A549 (cell line): ENCODE measurements at regions not wholly inside any gene's neighbourhood (a gene's known extent, or its start where the extent isn't known, plus 50 kb on each side); places are given as distances from the start of the nearest gene placed in this dataset.

ENCODE experiments used
- ATAC-seq, 2 experiments: fragments of 200-7000 bp in 1 of 2; fragments of >200 bp in 1 of 2; cut with Nextera tagmentation in 1 of 2; cut with Tn5 transposase in 1 of 2; 3 replicates each; pipeline versions ENCODE4 v1.8.0 to v1.9.1; 2018 to 2020; ENCODE audit warnings: mild to moderate bottlenecking in 1 of 2, moderate library complexity in 1 of 2
- CTCF ChIA-PET: fragments of 300-600 bp; sonication (Branson Sonifier 250); formaldehyde crosslinking; extraction: SDS; loops from one replicate; lab custom pipeline; 2021; ENCODE audit warnings: antibody characterized with exemption, inconsistent platforms; lab: Yijun Ruan, JAX
- POLR2A ChIA-PET: fragments of 350-600 bp; formaldehyde crosslinking; extraction: SDS; loops from one replicate; lab custom pipeline; 2021; ENCODE audit warnings: antibody characterized with exemption, inconsistent platforms; lab: Yijun Ruan, JAX
- DNase-seq, 2 experiments: peaks; one replicate each; pipeline versions ENCODE4 v3.0.0 to v3.0.0-alpha.2; 2011 to 2016; ENCODE audit warnings: low read depth in 1 of 2, low spot score in 1 of 2
- FAIRE-seq: peaks from 2 replicates; lab custom pipeline; 2011; peaks lifted over from hg19 to GRCh38; lab: Jason Lieb, UNC
- H3K27ac ChIP-seq, 2 experiments: fragments of >200 bp; sonication (Bioruptor Twin); formaldehyde crosslinking; 3 replicates each; pipeline ENCODE4 v1.5.1; 2016 to 2017
- H3K4me1 ChIP-seq: fragments of >200 bp; sonication (Bioruptor Twin); formaldehyde crosslinking; 3 replicates; pipeline ENCODE4 v1.6.1; 2016
- H3K4me2 ChIP-seq: fragments of >200 bp; sonication (Bioruptor Twin); formaldehyde crosslinking; 3 replicates; pipeline ENCODE4 v1.6.1; 2016
- H3K4me3 ChIP-seq: fragments of >200 bp; sonication (Bioruptor Twin); formaldehyde crosslinking; 3 replicates; pipeline ENCODE4 v1.5.1; 2016
- H3K9me3 ChIP-seq: fragments of >200 bp; sonication (Bioruptor Twin); formaldehyde crosslinking; 3 replicates; pipeline ENCODE4 v1.6.1; 2016
- CBX8 ChIP-seq: fragments of 200-600 bp; sonication (generic); IDR thresholded peaks from 2 replicates; pipeline ENCODE4 v1.6.1; 2016
- CHD4 ChIP-seq: fragments of 200-600 bp; sonication (generic); IDR thresholded peaks from 2 replicates; pipeline ENCODE4 v1.6.1; 2016; ENCODE audit warnings: antibody characterized with exemption, mild to moderate bottlenecking, borderline replicate concordance
- GATA3 ChIP-seq: IDR thresholded peaks from 2 replicates; pipeline ENCODE4 v1.6.1; 2012; ENCODE audit warnings: borderline replicate concordance
- HDAC2 ChIP-seq: fragments of 200-600 bp; sonication (generic); IDR thresholded peaks from 2 replicates; pipeline ENCODE4 v1.6.1; 2016
- HMGXB4 ChIP-seq: fragments of 250-450 bp; sonication (Bioruptor Pico); IDR thresholded peaks from 2 replicates; pipeline ENCODE4 v1.5.0; 2021; ENCODE audit warnings: mild to moderate bottlenecking, moderate library complexity, borderline replicate concordance
- HOXA7 ChIP-seq: fragments of 250-450 bp; sonication (Bioruptor Pico); IDR thresholded peaks from 2 replicates; pipeline ENCODE4 v1.5.0; 2020; ENCODE audit warnings: mild to moderate bottlenecking, moderate library complexity
- JUNB ChIP-seq: fragments of >200 bp; sonication (Bioruptor Twin); formaldehyde crosslinking; IDR thresholded peaks from 2 replicates; pipeline ENCODE4 v1.6.1; 2016
- NPAS2 ChIP-seq: fragments of 250-450 bp; sonication (Bioruptor Pico); IDR thresholded peaks from 2 replicates; pipeline ENCODE4 v1.8.0; 2022; ENCODE audit warnings: mild to moderate bottlenecking, moderate library complexity, borderline replicate concordance
- PBX3 ChIP-seq: IDR thresholded peaks from 2 replicates; pipeline ENCODE4 v1.6.1; 2012
- PHF8 ChIP-seq: fragments of 200-600 bp; sonication (generic); IDR thresholded peaks from 2 replicates; pipeline ENCODE4 v1.6.1; 2016; ENCODE audit warnings: low read depth, mild to moderate bottlenecking, antibody characterized with exemption, moderate library complexity, borderline replicate concordance
- POLR2AphosphoS2 ChIP-seq: conservative IDR thresholded peaks from 2 replicates; pipeline ENCODE4 v1.6.1; 2012; ENCODE audit warnings: low read length, improper control_type of control experiment, inconsistent platforms
- RAD21 ChIP-seq, 2 experiments: fragments of >200 bp in 1 of 2; sonication (Bioruptor Twin) in 1 of 2; formaldehyde crosslinking in 1 of 2; IDR thresholded peaks in 1 of 2; conservative IDR thresholded peaks in 1 of 2; 2 replicates in 1 of 2; 3 replicates in 1 of 2; pipeline ENCODE4 v1.6.1; 2012 to 2018; ENCODE audit warnings: inconsistent platforms in 1 of 2
- REST ChIP-seq: fragments of 200-600 bp; sonication (generic); IDR thresholded peaks from 2 replicates; pipeline ENCODE4 v1.6.1; 2016; ENCODE audit warnings: antibody characterized with exemption, mild to moderate bottlenecking, moderate library complexity
- TFCP2L1 ChIP-seq: fragments of 250-450 bp; sonication (Bioruptor Pico); IDR thresholded peaks from 2 replicates; pipeline ENCODE4 v1.5.0; 2021; ENCODE audit warnings: mild to moderate bottlenecking
- TP53 ChIP-seq: fragments of 250-450 bp; sonication (Bioruptor Pico); IDR thresholded peaks from 2 replicates; pipeline ENCODE4 v1.5.0; 2021; ENCODE audit warnings: mild to moderate bottlenecking, moderate library complexity
- ZSCAN20 ChIP-seq: fragments of 250-450 bp; sonication (Bioruptor Pico); IDR thresholded peaks from 2 replicates; pipeline ENCODE4 v1.8.0; 2022; ENCODE audit warnings: mild to moderate bottlenecking, moderate library complexity
- WGBS: methylation state at CpG from one replicate; pipeline ENCODE4 v1.1.6; 2017; ENCODE audit errors: missing lambda C conversion rate; 5-methylcytosine and 5-hydroxymethylcytosine counted together

GRCh38 chr2:2566396-2567323 is 235.6 kb upstream of the MYT1L start:
- TF ChIP-seq GATA3 (no peak), TFCP2L1 (CRISPR knock-in tag) (no peak), REST (no peak), RAD21 (conservative IDR thresholded peaks at IDR 0.05 in 1 of 2, IDR thresholded peaks at IDR 0.05 in 1 of 2) (no peak), JUNB (no peak), HMGXB4 (CRISPR knock-in tag) (no peak)
- TF ChIP-seq, all 56 proteins: peak for 0
- DNase-seq (no peak), ATAC-seq (no peak), FAIRE-seq (no peak)
- Histone ChIP-seq H3K4me3 (no peak overlapping the region), H3K27ac (no peak overlapping the region), H3K4me1 (no peaks in the 10 kb centered on the region), H3K4me2 (no peak overlapping the region), H3K9me3 (no peaks in the 10 kb centered on the region)
- whole genome bisulfite sequencing = 35% methylated on average over 25 of the region's 26 CpGs
- CTCF ChIA-PET = no interaction called here
- POLR2A ChIA-PET = no interaction called here

- WGBS = 59% methylated on average over 16 of the region's 16 CpGs
- no peak for TF ChIP-seq HOXA7 (CRISPR knock-in tag)
- TF ChIP-seq ZSCAN20 (CRISPR knock-in tag) = no peak
- TF ChIP-seq GATA3 = no peak
- TF ChIP-seq TP53 (CRISPR knock-in tag) = no peak
- no peak for TF ChIP-seq HDAC2
- TF ChIP-seq PHF8 = no peak
- TF ChIP-seq HMGXB4 (CRISPR knock-in tag) = no peak
- TF ChIP-seq CHD4 = no peak
- no peak for TF ChIP-seq POLR2AphosphoS2
- TF ChIP-seq NPAS2 (CRISPR knock-in tag) = no peak
- no peak for TF ChIP-seq RAD21 (conservative IDR thresholded peaks at IDR 0.05 in 1 of 2, IDR thresholded peaks at IDR 0.05 in 1 of 2)
- TF ChIP-seq CBX8 = no peak
- no peak for TF ChIP-seq PBX3
- TF ChIP-seq TFCP2L1 (CRISPR knock-in tag) = no peak
- TF ChIP-seq, all 56 proteins: peak for 0
- DNase-seq (no peak), ATAC-seq (no peak), FAIRE-seq (no peak)
- Histone ChIP-seq H3K4me2 (no peak overlapping the region), H3K27ac (no peak overlapping the region), H3K4me3 (no peak overlapping the region), H3K4me1 (no peaks in the 10 kb centered on the region), H3K9me3 (no peaks in the 10 kb centered on the region)
- ChIA-PET CTCF (no interaction called here), POLR2A (no interaction called here)
Measured at GRCh38 chr2:2565671-2566070, 234.6 kb upstream of the MYT1L start.
